ENCODE measurements at regions not wholly inside any gene's neighbourhood (a gene's known extent, or its start where the extent isn't known, plus 50 kb on each side); places are given as distances from the start of the nearest gene placed in this dataset.

- TF ChIP-seq POLR2AphosphoS5 (IDR thresholded peaks at IDR 0.05; ENCODE audit: insufficient read depth in 1 of 2, low read depth in 1 of 2): no peak
- TF ChIP-seq POLR2A (IDR thresholded peaks at IDR 0.05): no peak
Measured at GRCh38 chr21:14737284-14737691, 191.2 kb upstream of the SAMSN1 start.
